Keratinocyte (primary cell): ENCODE measurements at regions not wholly inside any gene's neighbourhood (a gene's known extent, or its start where the extent isn't known, plus 50 kb on each side); places are given as distances from the start of the nearest gene placed in this dataset.

Experiments used
- DNase-seq: peaks from one replicate; pipeline ENCODE4 v3.0.0-alpha.2; 2011; ENCODE audit warnings: low read depth, missing footprints, low spot score
- FAIRE-seq: peaks from 2 replicates; lab custom pipeline; 2011; peaks lifted over from hg19 to GRCh38; lab: Jason Lieb, UNC
- H2AFZ ChIP-seq: 2 replicates; pipeline ENCODE4 v1.6.0; 2012; ENCODE audit warnings: low read length, control low read depth, inconsistent platforms; ENCODE audit not compliant: control insufficient read depth
- H3K27ac ChIP-seq: 2 replicates; pipeline ENCODE4 v1.5.1; 2011; ENCODE audit warnings: low read length; ENCODE audit not compliant: control insufficient read depth, insufficient read depth
- H3K27me3 ChIP-seq: 3 replicates; pipeline ENCODE4 v1.6.0; 2011; ENCODE audit warnings: low read length; ENCODE audit not compliant: control insufficient read depth, insufficient read depth; ENCODE audit errors: extremely low read depth
- H3K36me3 ChIP-seq, 2 experiments: 2 replicates in 1 of 2; 3 replicates in 1 of 2; pipeline ENCODE4 v1.5.1; 2011; ENCODE audit warnings: low read length in 2 of 2, mild to moderate bottlenecking in 1 of 2; ENCODE audit not compliant: control insufficient read depth in 2 of 2, insufficient read depth in 2 of 2; ENCODE audit errors: extremely low read depth in 1 of 2
- H3K4me1 ChIP-seq: 3 replicates; pipeline ENCODE4 v1.5.1; 2011; ENCODE audit warnings: low read length; ENCODE audit not compliant: control insufficient read depth, insufficient read depth; ENCODE audit errors: extremely low read depth
- H3K4me2 ChIP-seq: 3 replicates; pipeline ENCODE4 v1.6.0; 2011; ENCODE audit warnings: low read depth, low read length; ENCODE audit not compliant: control insufficient read depth, insufficient read depth; ENCODE audit errors: extremely low read depth
- H3K4me3 ChIP-seq, 3 experiments: fragments of 200-600 bp in 1 of 3; sonication (generic) in 1 of 3; 2 replicates in 2 of 3; 3 replicates in 1 of 3; pipeline ENCODE4 v1.5.1; 2011 to 2016; ENCODE audit warnings: low read length in 3 of 3, mild to moderate bottlenecking in 3 of 3, control low read depth in 2 of 3, inconsistent platforms in 1 of 3, low read depth in 1 of 3, mixed read lengths in 1 of 3, mixed run types in 1 of 3, moderate library complexity in 1 of 3; ENCODE audit not compliant: control insufficient read depth in 2 of 3, insufficient read depth in 2 of 3; ENCODE audit errors: extremely low read depth in 1 of 3
- H3K79me2 ChIP-seq: 2 replicates; pipeline ENCODE4 v1.6.0; 2012; ENCODE audit warnings: low read length; ENCODE audit not compliant: control insufficient read depth, insufficient read depth
- H3K9ac ChIP-seq: 3 replicates; pipeline ENCODE4 v1.6.0; 2011; ENCODE audit warnings: low read length; ENCODE audit not compliant: control insufficient read depth, insufficient read depth; ENCODE audit errors: extremely low read depth
- H3K9me1 ChIP-seq: 3 replicates; pipeline ENCODE4 v1.6.0; 2011; ENCODE audit warnings: low read length; ENCODE audit not compliant: control insufficient read depth, insufficient read depth; ENCODE audit errors: extremely low read depth
- H3K9me3 ChIP-seq: 2 replicates; pipeline ENCODE4 v1.5.1; 2012; ENCODE audit warnings: low read depth, low read length; ENCODE audit not compliant: control insufficient read depth
- H4K20me1 ChIP-seq: 3 replicates; pipeline ENCODE4 v1.6.0; 2011; ENCODE audit warnings: low read length; ENCODE audit not compliant: control insufficient read depth, insufficient read depth; ENCODE audit errors: extremely low read depth
- CTCF ChIP-seq, 3 experiments: IDR thresholded peaks in 1 of 3; conservative IDR thresholded peaks in 1 of 3; optimal IDR thresholded peaks in 1 of 3; 2 replicates in 2 of 3; 3 replicates in 1 of 3; pipeline versions ENCODE3 to v1.5.1; 2011; ENCODE audit warnings: low read length in 3 of 3, mild to moderate bottlenecking in 3 of 3, moderate library complexity in 2 of 3, control low read depth in 1 of 3, inconsistent platforms in 1 of 3; ENCODE audit not compliant: insufficient read depth in 2 of 3; ENCODE audit errors: extremely low read depth in 1 of 3
- EZH2 ChIP-seq: IDR thresholded peaks from one replicate; pipeline ENCODE4 v1.6.1; 2012; ENCODE audit warnings: inconsistent platforms, mild to moderate bottlenecking, low read length, moderate library complexity
- dilution Hi-C: fragments of 300-500 bp; cut with MboI; formaldehyde crosslinking; loops from one replicate; pipeline ENCODE4 v1.7.0; 2020; ENCODE audit warnings: low sequenced_read_pairs; ENCODE audit not compliant: extremely low pct_ligation_motif_present

- no peak overlapping the region for H3K4me2 ChIP-seq
Measured at GRCh38 chr4:15331930-15332329, 95.9 kb upstream of the C1QTNF7 start.

GRCh38 chr4:15332377-15332776 lies 95.5 kb upstream of the C1QTNF7 start:
- Histone ChIP-seq H3K9me1 (no peaks in the 10 kb centered on the region), H3K4me1 (peaks cover 3% of the 10 kb centered on the region), H4K20me1 (no peaks in the 10 kb centered on the region), H3K36me3 (no peaks in the 10 kb centered on the region), H3K27me3 (peaks cover 4% of the 10 kb centered on the region), H3K4me2 (no peak overlapping the region), H3K4me3 (no peak overlapping the region), H3K9me3 (no peaks in the 10 kb centered on the region), H2AFZ (no peak overlapping the region), H3K79me2 (no peaks in the 10 kb centered on the region), H3K9ac (no peak overlapping the region), H3K27ac (no peak overlapping the region)
- DNase-seq (no peak), FAIRE-seq (no peak)
- dilution Hi-C loops: no loop called here
- TF ChIP-seq CTCF (optimal IDR thresholded peaks at IDR 0.05 in 1 of 3, IDR thresholded peaks at IDR 0.05 in 1 of 3, conservative IDR thresholded peaks at IDR 0.05 in 1 of 3; ENCODE audit: extremely low read depth in 1 of 3, insufficient read depth in 2 of 3, low read length in 3 of 3) (no peak), EZH2 (no peak)

More at GRCh38 chr4:15331930-15332329, 95.9 kb upstream of the C1QTNF7 start:
- H3K4me3 ChIP-seq: no peak overlapping the region
- no peaks in the 10 kb centered on the region for H3K9me1 ChIP-seq
- no peak overlapping the region for H3K27ac ChIP-seq
- FAIRE-seq (no peak), DNase-seq (no peak)
- H3K36me3 ChIP-seq: no peaks in the 10 kb centered on the region
- no peak for TF ChIP-seq EZH2
- H3K9ac ChIP-seq: no peak overlapping the region
- peaks cover 3% of the 10 kb centered on the region for H3K4me1 ChIP-seq
- no peaks in the 10 kb centered on the region for H4K20me1 ChIP-seq
- H2AFZ ChIP-seq: no peak overlapping the region
- H3K27me3 ChIP-seq: peaks cover 4% of the 10 kb centered on the region
- H3K9me3 ChIP-seq: no peaks in the 10 kb centered on the region
- dilution Hi-C loops: no loop called here
- H3K79me2 ChIP-seq: no peaks in the 10 kb centered on the region
